ENCODE measurements at regions not wholly inside any gene's neighbourhood (a gene's known extent, or its start where the extent isn't known, plus 50 kb on each side); places are given as distances from the start of the nearest gene placed in this dataset.

DNA sequence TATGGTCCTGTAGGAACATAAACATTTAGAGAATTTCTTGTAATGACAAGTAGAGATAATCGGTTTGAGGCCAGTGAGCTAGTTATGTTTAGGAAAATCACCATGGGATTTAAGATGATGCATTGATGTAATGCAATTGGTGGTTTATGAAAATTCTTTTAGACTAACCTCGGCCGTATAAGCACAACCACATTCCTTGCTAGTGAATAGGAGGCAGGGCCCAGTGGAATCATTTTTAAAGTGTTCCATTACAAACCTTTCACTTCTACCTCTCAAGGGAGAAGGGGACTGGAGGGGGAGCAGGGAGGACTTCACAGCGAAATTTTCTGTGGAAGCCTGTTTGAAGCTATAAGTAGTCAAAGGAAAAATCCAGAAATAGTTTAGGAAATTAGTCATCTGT is 71.8 kb upstream of the NFIL3 start:
- Histone ChIP-seq H3K4me1 (no peaks in the 10 kb centered on the region), H3K36me3 (no peaks in the 10 kb centered on the region), H3K4me3 (no peak overlapping the region), H3K27me3 (no peaks in the 10 kb centered on the region), H3K27ac (peak overlapping the region in 1 of 4 donors; percentile 51), H3K9me3 (no peaks in the 10 kb centered on the region)
- DNase-seq = no peak
- TF ChIP-seq, protein P1, sequence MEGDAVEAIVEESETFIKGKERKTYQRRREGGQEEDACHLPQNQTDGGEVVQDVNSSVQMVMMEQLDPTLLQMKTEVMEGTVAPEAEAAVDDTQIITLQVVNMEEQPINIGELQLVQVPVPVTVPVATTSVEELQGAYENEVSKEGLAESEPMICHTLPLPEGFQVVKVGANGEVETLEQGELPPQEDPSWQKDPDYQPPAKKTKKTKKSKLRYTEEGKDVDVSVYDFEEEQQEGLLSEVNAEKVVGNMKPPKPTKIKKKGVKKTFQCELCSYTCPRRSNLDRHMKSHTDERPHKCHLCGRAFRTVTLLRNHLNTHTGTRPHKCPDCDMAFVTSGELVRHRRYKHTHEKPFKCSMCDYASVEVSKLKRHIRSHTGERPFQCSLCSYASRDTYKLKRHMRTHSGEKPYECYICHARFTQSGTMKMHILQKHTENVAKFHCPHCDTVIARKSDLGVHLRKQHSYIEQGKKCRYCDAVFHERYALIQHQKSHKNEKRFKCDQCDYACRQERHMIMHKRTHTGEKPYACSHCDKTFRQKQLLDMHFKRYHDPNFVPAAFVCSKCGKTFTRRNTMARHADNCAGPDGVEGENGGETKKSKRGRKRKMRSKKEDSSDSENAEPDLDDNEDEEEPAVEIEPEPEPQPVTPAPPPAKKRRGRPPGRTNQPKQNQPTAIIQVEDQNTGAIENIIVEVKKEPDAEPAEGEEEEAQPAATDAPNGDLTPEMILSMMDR (IDR thresholded peaks at IDR 0.05) = no peak
- no peak for TF ChIP-seq POLR2A (IDR thresholded peaks at IDR 0.05)

DNA sequence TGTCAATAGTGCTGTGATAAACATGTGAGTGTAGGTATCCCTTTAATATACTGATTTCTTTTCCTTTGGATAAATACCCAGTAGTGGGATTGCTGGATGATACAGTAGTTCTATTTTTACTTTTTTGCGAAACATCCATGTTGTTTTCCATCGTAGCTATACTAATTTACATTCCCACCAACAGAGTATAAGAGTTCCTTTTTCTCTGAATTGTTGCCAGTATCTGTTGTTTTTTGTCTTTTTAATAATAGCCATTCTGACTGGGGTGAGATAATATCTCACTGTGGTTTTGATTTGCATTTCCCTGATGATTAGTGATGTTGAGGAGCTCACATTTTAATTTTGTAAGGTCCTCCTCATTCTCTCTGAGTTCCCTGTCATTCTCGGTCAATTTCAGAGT is 71.1 kb upstream of the NFIL3 start:
- Histone ChIP-seq H3K4me3 (no peak overlapping the region), H3K4me1 (no peaks in the 10 kb centered on the region), H3K27ac (peak overlapping the region in 1 of 4 donors; percentile 51), H3K9me3 (no peaks in the 10 kb centered on the region), H3K27me3 (no peaks in the 10 kb centered on the region), H3K36me3 (no peaks in the 10 kb centered on the region)
- no peak for DNase-seq
- TF ChIP-seq, protein P1 (IDR thresholded peaks at IDR 0.05) = no peak
- TF ChIP-seq POLR2A (IDR thresholded peaks at IDR 0.05) = no peak

DNA sequence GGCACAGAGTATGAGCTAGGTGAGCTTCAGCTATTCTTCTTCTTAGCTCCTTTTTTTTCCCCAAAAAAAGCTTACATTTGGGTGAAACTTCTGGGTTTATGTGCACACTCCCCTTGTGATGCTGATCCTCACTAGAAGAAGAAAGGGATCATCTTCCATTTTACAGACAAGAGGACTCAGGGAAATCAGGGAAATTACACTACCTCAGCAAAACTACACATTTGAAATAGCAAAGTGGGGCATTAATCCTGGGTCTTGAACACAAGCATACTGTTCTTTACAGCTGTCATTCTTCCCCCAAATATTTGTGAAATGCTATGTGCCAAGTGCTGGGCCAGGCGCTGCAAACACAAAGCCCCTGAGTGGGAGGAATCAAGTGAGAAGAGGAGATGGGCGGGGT is 68.6 kb upstream of the NFIL3 start:
- no peaks in the 10 kb centered on the region for H3K4me1 ChIP-seq
- H3K36me3 ChIP-seq = no peaks in the 10 kb centered on the region
- H3K4me3 ChIP-seq = no peak overlapping the region
- no peaks in the 10 kb centered on the region for H3K9me3 ChIP-seq
- TF ChIP-seq POLR2A (IDR thresholded peaks at IDR 0.05) = no peak
- TF ChIP-seq, protein P1 (IDR thresholded peaks at IDR 0.05) = no peak
- H3K27ac ChIP-seq = no peak overlapping the region
- H3K27me3 ChIP-seq = no peaks in the 10 kb centered on the region
- DNase-seq = no peak

DNA sequence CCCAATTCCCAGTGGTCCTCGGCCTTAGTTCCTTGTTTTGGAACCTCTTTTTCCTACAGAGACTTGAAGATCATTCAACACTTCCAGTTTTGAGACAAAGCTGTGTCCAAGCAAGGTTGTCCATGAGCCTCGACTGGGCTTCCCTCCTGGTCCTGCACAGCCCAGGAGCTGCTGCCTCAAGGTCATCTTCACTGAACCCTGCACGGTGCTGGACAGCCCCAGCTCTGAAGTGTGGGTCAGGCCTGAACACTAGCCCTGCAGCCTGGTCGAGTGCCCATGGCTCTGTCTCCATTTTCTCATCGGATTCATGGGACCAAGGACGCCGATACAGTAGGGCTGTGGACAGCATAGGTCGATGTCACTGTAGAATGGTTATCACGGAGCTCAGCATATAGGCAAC is 68.0 kb upstream of the NFIL3 start:
- Histone ChIP-seq H3K9me3 (no peaks in the 10 kb centered on the region), H3K36me3 (no peaks in the 10 kb centered on the region), H3K27me3 (no peaks in the 10 kb centered on the region), H3K4me3 (no peak overlapping the region), H3K4me1 (no peaks in the 10 kb centered on the region), H3K27ac (no peak overlapping the region)
- TF ChIP-seq POLR2A (IDR thresholded peaks at IDR 0.05) = no peak
- TF ChIP-seq, protein P1 (IDR thresholded peaks at IDR 0.05) = no peak
- DNase-seq = no peak

DNA sequence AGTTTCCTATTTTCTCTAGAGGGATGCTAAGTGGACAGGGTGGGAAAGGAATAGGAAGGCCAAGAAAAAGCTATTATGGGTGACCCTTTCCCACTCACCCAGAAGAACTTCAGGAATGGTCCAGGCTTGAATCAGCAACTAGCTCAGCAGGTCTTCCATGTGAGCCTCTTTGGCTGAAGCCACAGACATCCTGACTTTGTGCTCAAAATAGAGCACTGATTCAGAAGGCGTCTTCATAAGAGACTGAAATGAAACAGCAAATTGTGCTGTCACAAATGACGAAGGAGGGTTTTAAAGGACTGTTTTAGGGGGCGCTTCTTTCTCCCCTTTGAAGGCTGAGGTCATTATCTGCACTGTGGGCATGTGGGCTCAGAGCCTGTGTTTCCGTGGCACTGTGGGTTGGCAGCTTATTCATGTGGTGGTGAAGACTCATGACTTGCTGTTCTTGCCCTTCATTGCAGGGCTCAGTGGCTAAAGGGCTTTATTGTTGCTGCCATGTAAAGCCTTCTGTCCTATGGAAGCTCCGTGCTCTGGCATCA is 65.8 kb upstream of the NFIL3 start:
- no peak for DNase-seq
- H3K4me1 ChIP-seq = no peaks in the 10 kb centered on the region
- TF ChIP-seq, protein P1 (IDR thresholded peaks at IDR 0.05) = no peak
- no peak for TF ChIP-seq POLR2A (IDR thresholded peaks at IDR 0.05)
- no peak overlapping the region for H3K4me3 ChIP-seq
- H3K27ac ChIP-seq = no peak overlapping the region
- no peaks in the 10 kb centered on the region for H3K36me3 ChIP-seq
- no peaks in the 10 kb centered on the region for H3K9me3 ChIP-seq
- H3K27me3 ChIP-seq = no peaks in the 10 kb centered on the region

DNA sequence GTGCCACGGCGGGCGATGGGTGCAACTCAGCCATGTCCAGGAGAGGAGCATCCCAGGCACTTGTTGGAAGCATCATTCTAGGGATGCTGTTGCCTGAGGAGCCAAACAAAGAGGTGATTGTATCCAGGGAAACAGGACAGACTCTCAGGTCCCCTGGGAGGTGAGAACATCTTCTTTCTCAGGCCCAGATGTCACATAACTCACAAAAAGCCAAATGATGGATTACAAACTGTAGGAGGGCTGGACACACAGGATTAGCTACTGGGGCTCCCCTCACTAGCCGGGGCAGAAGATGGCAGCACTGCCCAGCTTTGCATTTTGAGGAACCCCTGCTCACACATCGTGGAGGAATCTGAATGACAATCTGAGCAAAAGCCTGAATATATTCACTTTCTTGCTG is 64.7 kb upstream of the NFIL3 start:
- H3K4me1 ChIP-seq = no peaks in the 10 kb centered on the region
- no peak overlapping the region for H3K27ac ChIP-seq
- H3K27me3 ChIP-seq = no peaks in the 10 kb centered on the region
- TF ChIP-seq, protein P1 (IDR thresholded peaks at IDR 0.05) = no peak
- TF ChIP-seq POLR2A (IDR thresholded peaks at IDR 0.05) = no peak
- no peaks in the 10 kb centered on the region for H3K9me3 ChIP-seq
- no peak overlapping the region for H3K4me3 ChIP-seq
- no peaks in the 10 kb centered on the region for H3K36me3 ChIP-seq
- no peak for DNase-seq

All from Peyer's patch (tissue), 4 donors.